ENCODE measurements at regions not wholly inside any gene's neighbourhood (a gene's known extent, or its start where the extent isn't known, plus 50 kb on each side); places are given as distances from the start of the nearest gene placed in this dataset.

DNA sequence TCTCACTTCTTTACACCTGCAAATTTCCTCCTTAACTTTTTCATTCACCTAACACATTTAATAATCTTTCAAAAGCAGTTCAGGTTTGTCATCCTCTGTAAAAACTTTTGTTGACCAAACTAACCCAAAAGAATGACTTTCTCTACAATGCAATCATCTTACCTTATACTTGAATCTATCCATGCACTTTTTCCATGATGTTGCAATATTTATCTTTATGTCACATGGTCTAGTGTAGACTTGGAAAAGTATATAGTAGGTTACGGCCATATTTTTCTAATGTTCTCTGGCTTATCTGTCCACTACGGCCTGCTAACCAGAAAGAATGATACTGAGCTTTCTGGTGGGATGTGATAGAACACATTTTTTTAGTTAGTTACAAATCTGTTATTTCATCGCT is 431.0 kb upstream of the SOX9 start:
- H3K79me2 ChIP-seq (ENCODE audit: insufficient read depth, low read length) = no peaks in the 10 kb centered on the region
- H3K36me3 ChIP-seq (ENCODE audit: insufficient read depth, low read length) = no peaks in the 10 kb centered on the region
- no peaks in the 10 kb centered on the region for H3K4me1 ChIP-seq (ENCODE audit: insufficient read depth, low read length, poor library complexity, severe bottlenecking)
- TF ChIP-seq EZH2phosphoT487 (IDR thresholded peaks at IDR 0.05; ENCODE audit: borderline replicate concordance) = no peak
- TF ChIP-seq, protein P1, sequence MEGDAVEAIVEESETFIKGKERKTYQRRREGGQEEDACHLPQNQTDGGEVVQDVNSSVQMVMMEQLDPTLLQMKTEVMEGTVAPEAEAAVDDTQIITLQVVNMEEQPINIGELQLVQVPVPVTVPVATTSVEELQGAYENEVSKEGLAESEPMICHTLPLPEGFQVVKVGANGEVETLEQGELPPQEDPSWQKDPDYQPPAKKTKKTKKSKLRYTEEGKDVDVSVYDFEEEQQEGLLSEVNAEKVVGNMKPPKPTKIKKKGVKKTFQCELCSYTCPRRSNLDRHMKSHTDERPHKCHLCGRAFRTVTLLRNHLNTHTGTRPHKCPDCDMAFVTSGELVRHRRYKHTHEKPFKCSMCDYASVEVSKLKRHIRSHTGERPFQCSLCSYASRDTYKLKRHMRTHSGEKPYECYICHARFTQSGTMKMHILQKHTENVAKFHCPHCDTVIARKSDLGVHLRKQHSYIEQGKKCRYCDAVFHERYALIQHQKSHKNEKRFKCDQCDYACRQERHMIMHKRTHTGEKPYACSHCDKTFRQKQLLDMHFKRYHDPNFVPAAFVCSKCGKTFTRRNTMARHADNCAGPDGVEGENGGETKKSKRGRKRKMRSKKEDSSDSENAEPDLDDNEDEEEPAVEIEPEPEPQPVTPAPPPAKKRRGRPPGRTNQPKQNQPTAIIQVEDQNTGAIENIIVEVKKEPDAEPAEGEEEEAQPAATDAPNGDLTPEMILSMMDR (conservative IDR thresholded peaks at IDR 0.05; ENCODE audit: low read length) = no peak
- no peak overlapping the region for H3K4me3 ChIP-seq (ENCODE audit: low read length, poor library complexity, severe bottlenecking)
- H3K9me3 ChIP-seq (ENCODE audit: insufficient read depth, low read depth, low read length) = 0 out of 2 replicates have a peak, but pooled peaks cover 5% of the 10 kb centered on the region
- H4K20me1 ChIP-seq (ENCODE audit: insufficient read depth, low read length, poor library complexity, severe bottlenecking) = no peaks in the 10 kb centered on the region
- no peak overlapping the region for H3K4me2 ChIP-seq (ENCODE audit: low read depth, low read length, poor library complexity, severe bottlenecking)
- no peak overlapping the region for H2AFZ ChIP-seq (ENCODE audit: low read length)
- H3K9me2 ChIP-seq (replicated peaks; ENCODE audit: low read depth, low read length) = no peaks in the 10 kb centered on the region
- H3F3A ChIP-seq (ENCODE audit: low read depth) = no peaks in the 10 kb centered on the region
- no peak overlapping the region for H3K9ac ChIP-seq (ENCODE audit: low read depth, low read length, poor library complexity, severe bottlenecking)
- H3K27me3 ChIP-seq (ENCODE audit: insufficient read depth, low read length, poor library complexity, severe bottlenecking) = no peaks in the 10 kb centered on the region

GRCh38 chr17:71699907-71700306 is 420.9 kb upstream of the SOX9 start:
- H3K79me2 ChIP-seq (ENCODE audit: insufficient read depth, low read length) = no peaks in the 10 kb centered on the region
- no peaks in the 10 kb centered on the region for H4K20me1 ChIP-seq (ENCODE audit: insufficient read depth, low read length, poor library complexity, severe bottlenecking)
- H3K9me3 ChIP-seq (ENCODE audit: insufficient read depth, low read depth, low read length) = no peaks in the 10 kb centered on the region
- no peak overlapping the region for H3K4me3 ChIP-seq (ENCODE audit: low read length, poor library complexity, severe bottlenecking)
- no peaks in the 10 kb centered on the region for H3F3A ChIP-seq (ENCODE audit: low read depth)
- no peak overlapping the region for H3K4me2 ChIP-seq (ENCODE audit: low read depth, low read length, poor library complexity, severe bottlenecking)
- no peak overlapping the region for H3K9ac ChIP-seq (ENCODE audit: low read depth, low read length, poor library complexity, severe bottlenecking)
- no peaks in the 10 kb centered on the region for H3K27me3 ChIP-seq (ENCODE audit: insufficient read depth, low read length, poor library complexity, severe bottlenecking)
- H3K4me1 ChIP-seq (ENCODE audit: insufficient read depth, low read length, poor library complexity, severe bottlenecking) = no peaks in the 10 kb centered on the region
- H3K36me3 ChIP-seq (ENCODE audit: insufficient read depth, low read length) = no peaks in the 10 kb centered on the region
- H3K9me2 ChIP-seq (replicated peaks; ENCODE audit: low read depth, low read length) = no peaks in the 10 kb centered on the region
- TF ChIP-seq, protein P1 (conservative IDR thresholded peaks at IDR 0.05; ENCODE audit: low read length) = no peak
- TF ChIP-seq EZH2phosphoT487 (IDR thresholded peaks at IDR 0.05; ENCODE audit: borderline replicate concordance) = no peak
- H2AFZ ChIP-seq (ENCODE audit: low read length) = no peak overlapping the region

- H3K4me3 ChIP-seq (ENCODE audit: low read length, poor library complexity, severe bottlenecking) = no peak overlapping the region
- H4K20me1 ChIP-seq (ENCODE audit: insufficient read depth, low read length, poor library complexity, severe bottlenecking) = no peaks in the 10 kb centered on the region
- H3K36me3 ChIP-seq (ENCODE audit: insufficient read depth, low read length) = no peaks in the 10 kb centered on the region
- no peaks in the 10 kb centered on the region for H3K4me1 ChIP-seq (ENCODE audit: insufficient read depth, low read length, poor library complexity, severe bottlenecking)
- H3K4me2 ChIP-seq (ENCODE audit: low read depth, low read length, poor library complexity, severe bottlenecking) = no peak overlapping the region
- no peaks in the 10 kb centered on the region for H3K79me2 ChIP-seq (ENCODE audit: insufficient read depth, low read length)
- H3F3A ChIP-seq (ENCODE audit: low read depth) = no peaks in the 10 kb centered on the region
- H3K9me2 ChIP-seq (replicated peaks; ENCODE audit: low read depth, low read length) = no peaks in the 10 kb centered on the region
- no peak for TF ChIP-seq EZH2phosphoT487 (IDR thresholded peaks at IDR 0.05; ENCODE audit: borderline replicate concordance)
- TF ChIP-seq, protein P1 (conservative IDR thresholded peaks at IDR 0.05; ENCODE audit: low read length) = no peak
- H2AFZ ChIP-seq (ENCODE audit: low read length) = no peak overlapping the region
- H3K9ac ChIP-seq (ENCODE audit: low read depth, low read length, poor library complexity, severe bottlenecking) = no peak overlapping the region
- no peaks in the 10 kb centered on the region for H3K27me3 ChIP-seq (ENCODE audit: insufficient read depth, low read length, poor library complexity, severe bottlenecking)
- no peaks in the 10 kb centered on the region for H3K9me3 ChIP-seq (ENCODE audit: insufficient read depth, low read depth, low read length)
These were observed 417.1 kb upstream of the SOX9 start for GRCh38 chr17:71703701-71704100.

Measured in Loucy (cell line).